ENCODE measurements at regions not wholly inside any gene's neighbourhood (a gene's known extent, or its start where the extent isn't known, plus 50 kb on each side); places are given as distances from the start of the nearest gene placed in this dataset.
A peak's percentile ranks its signal among the peaks of the same experiment; 100 is the strongest.

DNA sequence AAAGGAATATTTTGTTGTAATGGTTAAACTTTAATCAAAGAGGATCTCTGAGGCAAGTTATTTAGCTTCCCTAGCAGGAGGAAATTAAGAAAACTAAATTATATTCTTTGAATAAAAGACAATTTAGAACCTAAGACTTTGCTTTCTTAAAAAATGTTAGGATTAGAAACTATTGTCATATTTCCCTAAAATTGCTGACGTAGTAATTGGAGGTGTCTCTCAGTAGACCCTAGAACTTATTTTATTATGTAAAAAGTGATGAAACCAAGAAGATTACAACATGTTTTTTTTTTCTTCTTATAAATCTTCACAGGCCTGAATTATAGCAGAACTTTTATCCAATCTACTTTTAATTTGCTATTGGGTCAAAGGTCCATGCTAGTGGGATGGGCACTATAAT lies 363.3 kb upstream of the THRB start:
- Histone ChIP-seq H3K9ac (ENCODE audit: low read depth, low read length) (no peak overlapping the region), H3K4me3 (ENCODE audit: insufficient read depth, low read depth, low read length) (no peak overlapping the region), H3K4me2 (ENCODE audit: low read depth, low read length) (no peak overlapping the region), H4K5ac (ENCODE audit: low read depth, low read length) (no peak overlapping the region), H3K23ac (ENCODE audit: low read depth, low read length) (no peak overlapping the region), H3K56ac (ENCODE audit: extremely low read depth, insufficient read depth, low read length) (no peak overlapping the region), H3K14ac (replicated peaks; ENCODE audit: low read depth, low read length) (no peak overlapping the region), H2BK120ac (ENCODE audit: low read depth, low read length) (no peak overlapping the region), H3K27ac (ENCODE audit: insufficient read depth, low read length) (no peak overlapping the region), H3K4ac (ENCODE audit: low read depth, low read length) (no peak overlapping the region), H2BK15ac (ENCODE audit: low read depth, low read length) (no peak overlapping the region), H4K91ac (ENCODE audit: insufficient read depth, low read depth, low read length) (no peak overlapping the region), H3K79me1 (ENCODE audit: low read depth in 1 of 2, low read length in 2 of 2) (no peaks in the 10 kb centered on the region), H2BK5ac (ENCODE audit: low read depth, low read length, poor library complexity, severe bottlenecking) (no peak overlapping the region), H3K36me3 (ENCODE audit: control insufficient read depth, insufficient read depth, low read length) (no peaks in the 10 kb centered on the region), H3K27me3 (ENCODE audit: control insufficient read depth, insufficient read depth, low read length) (no peaks in the 10 kb centered on the region), H4K8ac (ENCODE audit: low read depth in 2 of 2, low read length in 2 of 2) (no peak overlapping the region), H2AFZ (replicated peaks; ENCODE audit: low read length, poor library complexity) (no peak overlapping the region), H3K9me3 (ENCODE audit: control insufficient read depth, insufficient read depth, low read length) (no peaks in the 10 kb centered on the region), H2BK20ac (ENCODE audit: low read depth, low read length) (no peak overlapping the region), H3K9me1 (ENCODE audit: insufficient read depth, low read length) (no peaks in the 10 kb centered on the region), H3K4me1 (ENCODE audit: control insufficient read depth, insufficient read depth, low read length) (no peaks in the 10 kb centered on the region), H4K20me1 (ENCODE audit: insufficient read depth, low read length) (no peaks in the 10 kb centered on the region), H2AK9ac (replicated peaks; ENCODE audit: low read depth, low read length, poor library complexity) (no peak overlapping the region), H3K18ac (ENCODE audit: low read depth, low read length) (no peak overlapping the region), H2AK5ac (ENCODE audit: low read depth, low read length) (no peak overlapping the region)
- intact Hi-C loops (cut with micrococcal nuclease) (no loop called here), in situ Hi-C loops (cut with MboI; ENCODE audit: low sequenced_read_pairs) (no loop called here), dilution Hi-C loops (cut with HindIII; ENCODE audit: low sequenced_read_pairs, unreplicated experiment) (no loop called here)
- TF ChIP-seq MAFK (IDR thresholded peaks at IDR 0.05; ENCODE audit: low read depth, low read length) = peak; percentile 71
- TF ChIP-seq, protein P1, sequence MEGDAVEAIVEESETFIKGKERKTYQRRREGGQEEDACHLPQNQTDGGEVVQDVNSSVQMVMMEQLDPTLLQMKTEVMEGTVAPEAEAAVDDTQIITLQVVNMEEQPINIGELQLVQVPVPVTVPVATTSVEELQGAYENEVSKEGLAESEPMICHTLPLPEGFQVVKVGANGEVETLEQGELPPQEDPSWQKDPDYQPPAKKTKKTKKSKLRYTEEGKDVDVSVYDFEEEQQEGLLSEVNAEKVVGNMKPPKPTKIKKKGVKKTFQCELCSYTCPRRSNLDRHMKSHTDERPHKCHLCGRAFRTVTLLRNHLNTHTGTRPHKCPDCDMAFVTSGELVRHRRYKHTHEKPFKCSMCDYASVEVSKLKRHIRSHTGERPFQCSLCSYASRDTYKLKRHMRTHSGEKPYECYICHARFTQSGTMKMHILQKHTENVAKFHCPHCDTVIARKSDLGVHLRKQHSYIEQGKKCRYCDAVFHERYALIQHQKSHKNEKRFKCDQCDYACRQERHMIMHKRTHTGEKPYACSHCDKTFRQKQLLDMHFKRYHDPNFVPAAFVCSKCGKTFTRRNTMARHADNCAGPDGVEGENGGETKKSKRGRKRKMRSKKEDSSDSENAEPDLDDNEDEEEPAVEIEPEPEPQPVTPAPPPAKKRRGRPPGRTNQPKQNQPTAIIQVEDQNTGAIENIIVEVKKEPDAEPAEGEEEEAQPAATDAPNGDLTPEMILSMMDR (conservative IDR thresholded peaks at IDR 0.05; ENCODE audit: low read depth, low read length) = no peak
- ATAC-seq (ENCODE audit: low read depth) (no peak), DNase-seq (no peak)
- BruUV-seq (replicated peaks) = no TSS peak
- ChIA-PET CTCF (no interaction called here), POLR2A (ENCODE audit: unreplicated experiment) (no interaction called here)
- WGBS, 2 experiments (ENCODE audit: extremely low coverage in 2 of 2, insufficient read length in 1 of 2) = no CpG with 5 or more reads among the region's 1 CpG
